ENCODE measurements at regions not wholly inside any gene's neighbourhood (a gene's known extent, or its start where the extent isn't known, plus 50 kb on each side); places are given as distances from the start of the nearest gene placed in this dataset.
"Not testable (repeated sequence)": the region's sequence is repeated elsewhere in the genome, so short reads cannot be mapped to it uniquely, and the experiment has no call there.

DNA sequence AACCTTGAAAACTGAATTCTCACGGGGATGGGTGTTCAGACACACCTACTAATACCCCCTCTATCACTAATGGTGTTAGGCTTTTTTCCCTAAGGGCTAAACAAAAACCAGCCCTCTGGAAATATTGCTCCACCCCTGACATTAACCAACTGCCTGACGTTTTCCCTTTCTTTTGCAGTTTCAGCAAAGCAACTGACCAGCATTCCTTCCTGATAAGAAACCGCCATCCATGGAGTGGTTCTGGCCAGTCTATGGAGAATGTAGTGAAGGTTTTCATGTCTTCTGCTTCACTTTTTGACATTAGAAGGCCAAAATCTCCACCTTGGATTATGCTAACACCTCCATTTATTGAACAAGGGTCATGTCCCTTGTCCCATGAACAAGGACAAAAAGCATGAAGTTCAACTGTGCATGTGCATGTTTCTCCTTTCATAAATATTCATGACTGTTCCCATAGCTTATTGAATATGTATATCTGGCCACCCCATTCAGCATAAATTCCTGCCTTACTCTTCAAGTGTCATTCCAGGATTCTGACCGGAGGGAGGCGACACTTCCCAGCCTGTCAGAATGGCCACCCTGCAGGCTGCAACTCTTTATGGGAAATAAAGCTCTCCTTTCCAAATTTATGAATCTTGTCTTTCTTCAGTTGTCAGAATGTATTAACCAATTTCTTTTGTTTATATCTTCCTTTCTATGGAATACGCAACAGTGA, 314.3 kb downstream of the HHIPL2 start:
- DNase-seq = no peak

GRCh38 chr1:222232842-222233241, 315.1 kb downstream of the HHIPL2 start:
- no peak for DNase-seq

DNA sequence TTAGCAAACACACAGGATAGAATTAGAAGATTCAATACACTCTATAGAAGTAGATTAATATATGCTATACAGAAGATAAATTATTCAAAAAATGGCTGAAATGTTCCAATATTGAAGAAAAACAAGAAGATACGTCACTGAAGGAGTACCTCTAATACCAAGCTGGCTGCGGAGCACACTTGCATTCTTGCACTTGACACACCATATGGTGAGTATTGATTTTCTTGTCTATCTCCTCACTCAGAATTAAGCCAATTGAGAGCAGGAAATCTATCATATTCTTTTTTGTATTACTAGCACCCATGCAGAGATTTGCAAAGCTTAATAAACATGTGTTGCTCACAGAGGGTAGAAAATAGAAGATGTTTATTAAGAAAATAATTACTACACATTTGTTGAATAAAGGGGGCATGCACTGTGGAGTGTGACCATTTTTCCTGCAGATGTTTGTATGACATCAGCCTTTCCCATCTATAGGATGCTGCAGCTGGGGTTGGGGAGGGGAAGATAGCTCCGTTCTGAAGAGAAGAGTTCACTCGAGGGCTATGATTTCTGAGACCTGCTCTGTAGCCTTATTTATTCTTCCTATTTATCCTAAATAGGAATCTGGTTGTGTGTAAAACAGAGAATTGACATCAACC, 318.1 kb downstream of the HHIPL2 start:
- no peak for DNase-seq

DNA sequence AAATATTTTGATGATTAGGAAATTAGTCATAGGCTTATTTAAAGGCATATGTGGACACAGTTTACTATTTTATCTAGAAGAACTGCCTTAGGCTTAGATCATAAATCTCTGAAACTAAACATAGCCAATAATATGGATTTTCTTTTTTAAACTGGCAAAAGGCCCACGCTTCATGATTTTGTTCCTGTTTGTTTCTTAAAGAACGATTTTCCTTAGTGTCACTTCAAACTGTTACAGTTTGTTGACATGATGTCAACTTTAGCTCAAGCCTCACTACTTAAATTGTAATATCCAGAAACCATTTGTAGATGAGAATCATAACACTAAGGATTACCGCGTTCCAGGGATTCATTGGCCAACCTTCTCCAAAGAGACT, 322.6 kb downstream of the HHIPL2 start:
- no peak for DNase-seq

DNA sequence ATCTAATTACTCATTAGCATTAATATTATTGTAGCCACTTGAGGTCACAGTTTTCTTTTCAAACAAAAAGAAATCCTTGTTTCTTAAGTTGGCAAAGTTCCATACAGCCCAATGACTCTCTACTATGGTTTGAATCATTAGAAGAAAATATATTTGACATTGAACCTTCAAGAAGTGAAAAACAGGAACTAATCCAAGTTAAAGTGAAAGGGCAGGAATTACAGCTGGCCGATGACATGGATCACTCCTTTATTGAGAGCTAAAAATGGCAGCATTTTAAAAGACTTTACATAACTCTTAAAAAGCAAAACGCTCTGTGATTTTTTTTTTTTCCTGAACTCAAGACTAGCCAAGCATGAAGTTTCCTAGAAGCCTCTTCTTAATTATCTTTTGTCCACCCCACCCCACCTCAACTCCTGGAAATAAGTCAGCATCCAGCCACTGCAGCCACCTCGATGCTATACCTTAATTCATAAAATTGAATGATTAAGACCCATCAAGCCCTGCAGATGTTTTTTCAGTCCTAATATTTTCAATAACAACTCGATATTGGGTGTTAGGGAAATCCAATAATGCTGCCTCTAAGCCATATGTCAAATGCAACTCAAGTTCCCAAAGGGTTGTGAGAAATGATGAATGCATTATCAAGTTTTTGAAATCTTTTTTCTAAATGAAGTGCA, 323.1 kb downstream of the HHIPL2 start:
- no peak for DNase-seq

- no peak for DNase-seq
Measured at GRCh38 chr1:222224156-222224555, 323.7 kb downstream of the HHIPL2 start.

DNA sequence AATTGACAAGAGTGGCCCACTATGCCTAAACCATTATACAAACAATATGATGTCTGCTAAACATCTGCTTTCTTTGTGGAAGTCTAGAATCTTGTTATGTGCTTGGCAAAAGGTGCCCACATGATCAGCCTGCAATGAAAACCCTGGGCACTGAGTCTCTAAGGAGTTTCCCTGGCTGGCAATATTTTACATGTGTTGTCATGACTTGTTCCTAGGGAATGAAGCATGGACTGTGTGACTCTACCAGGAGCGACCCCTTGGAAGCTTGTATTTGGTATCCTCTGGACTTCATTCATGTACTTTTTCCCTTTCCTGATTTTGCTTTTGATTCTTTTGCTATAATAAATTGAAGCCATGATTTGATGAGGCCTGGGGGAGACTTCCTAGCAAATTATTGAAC, 324.9 kb downstream of the HHIPL2 start:
- no peak for DNase-seq

DNA sequence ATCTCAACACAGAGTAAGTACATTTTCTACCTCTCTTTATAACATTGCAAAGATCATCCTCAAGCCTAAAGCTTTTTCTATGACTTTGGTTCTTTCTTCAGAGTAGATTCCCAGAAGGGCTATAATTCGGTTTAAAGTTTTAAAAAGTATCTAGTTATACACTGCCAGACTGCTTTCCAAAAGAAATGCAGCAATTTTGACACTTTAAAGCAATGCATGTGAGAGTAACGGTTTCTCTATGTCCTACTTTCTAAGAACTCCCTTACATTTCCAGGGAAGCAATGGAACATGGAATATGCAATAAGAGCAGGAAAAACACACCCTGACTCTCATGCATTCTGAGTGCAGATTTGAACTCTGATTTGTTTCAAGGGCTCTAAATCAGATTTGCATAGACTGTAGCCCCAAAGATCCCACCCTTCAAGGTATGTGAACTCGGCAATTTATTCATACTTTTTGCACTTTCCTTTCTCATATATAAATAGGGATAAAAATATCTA, 331.6 kb downstream of the HHIPL2 start:
- no peak for DNase-seq

DNA sequence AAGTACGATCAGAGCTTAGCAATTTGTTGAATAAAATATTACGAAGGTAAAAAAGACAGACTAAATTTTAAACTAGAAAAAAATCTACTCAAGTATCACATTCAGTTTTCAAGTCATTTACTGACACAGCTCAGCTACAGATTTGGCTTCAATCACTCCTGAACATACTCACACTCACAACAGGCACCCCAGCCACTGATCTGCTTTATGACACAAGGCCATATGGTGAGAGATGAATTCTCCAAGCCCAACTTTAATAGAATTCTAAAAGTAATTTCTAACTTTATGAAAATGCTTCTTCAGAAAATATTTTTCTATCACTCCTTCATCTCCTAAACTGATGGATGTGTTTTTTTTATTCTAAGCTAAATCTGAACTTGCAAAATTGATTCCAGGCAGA, 337.1 kb downstream of the HHIPL2 start:
- no peak for DNase-seq

DNA sequence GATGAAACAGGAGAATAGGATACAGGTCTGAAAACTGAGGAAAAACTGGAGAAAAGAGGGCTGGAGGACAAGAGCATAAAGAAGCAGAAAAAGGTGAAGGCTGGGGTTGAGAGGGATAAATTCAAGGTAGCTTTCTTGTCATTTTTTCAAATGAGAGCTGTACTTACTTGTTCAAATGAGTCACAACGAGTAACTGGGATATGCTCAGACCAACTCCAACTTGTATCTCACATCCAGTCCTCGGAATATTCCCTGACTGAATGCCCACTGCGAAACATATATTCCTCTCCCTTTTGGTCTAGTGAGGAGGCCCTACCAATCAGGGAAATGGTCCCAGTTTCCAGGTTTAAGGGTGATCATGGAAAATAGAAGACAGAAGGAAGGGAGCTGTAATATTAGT, 343.4 kb downstream of the HHIPL2 start:
- no peak for DNase-seq

GRCh38 chr1:222202831-222203230, 345.1 kb downstream of the HHIPL2 start:
- DNase-seq = no peak

DNA sequence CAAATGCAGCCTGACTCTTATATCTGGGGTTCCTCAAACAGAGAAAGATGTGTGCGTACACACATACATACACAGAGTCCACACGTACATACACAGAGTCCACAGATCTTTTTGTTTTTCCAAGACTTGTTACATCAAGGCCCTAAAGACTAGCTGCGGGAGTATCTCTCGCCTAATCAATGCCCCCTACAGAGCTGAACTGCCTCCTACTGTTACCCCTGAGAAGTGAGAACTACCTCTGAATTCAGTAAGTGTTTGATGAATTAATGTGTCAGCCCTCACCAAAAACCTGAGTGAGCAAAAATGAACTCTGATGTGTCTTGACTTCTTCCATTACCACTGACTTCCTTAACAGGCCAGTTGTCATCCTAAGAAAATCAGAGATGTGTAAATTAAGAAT, 351.2 kb downstream of the HHIPL2 start:
- no peak for DNase-seq

GRCh38 chr1:222196288-222196687, 351.6 kb downstream of the HHIPL2 start:
- DNase-seq = no peak

GRCh38 chr1:222195857-222196256, 352.0 kb downstream of the HHIPL2 start:
- DNase-seq = no peak

GRCh38 chr1:222189218-222189617, 358.7 kb downstream of the HHIPL2 start:
- no peak for DNase-seq

DNA sequence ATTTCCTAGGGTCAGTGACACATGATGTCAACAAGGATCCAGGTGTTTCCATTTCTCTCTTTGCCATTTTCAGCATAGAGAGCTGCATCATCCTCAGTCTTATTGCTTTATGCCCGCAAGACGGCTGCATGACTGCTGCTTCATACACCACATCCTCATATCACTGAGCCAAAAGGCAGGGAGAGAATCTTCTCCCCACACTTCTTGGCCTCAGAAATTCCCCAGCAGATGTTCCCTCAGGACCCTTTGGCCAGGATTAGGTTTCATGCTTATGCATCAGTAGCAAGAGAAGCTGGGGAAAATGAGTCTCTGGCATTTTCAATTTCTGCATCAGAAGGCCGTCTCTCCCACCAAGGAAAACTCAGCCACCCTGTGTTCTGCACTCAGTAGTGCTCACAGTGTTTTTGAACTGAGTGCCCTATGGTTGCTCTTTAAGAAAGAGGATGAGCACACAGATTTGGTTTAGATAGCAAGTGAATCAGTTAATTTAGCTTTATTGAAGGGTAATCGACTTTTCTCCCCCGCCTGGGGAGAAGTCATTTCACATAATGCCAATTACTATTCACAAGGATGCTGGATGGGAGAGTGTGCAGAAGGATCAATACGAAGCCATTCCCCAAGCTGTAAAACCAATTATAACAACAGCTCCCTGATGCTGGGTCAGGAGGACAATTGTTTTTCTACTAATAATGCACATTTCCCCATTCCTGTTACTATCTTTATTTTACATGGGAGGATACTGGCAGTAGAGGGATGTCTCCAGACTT, 360.2 kb downstream of the HHIPL2 start:
- no peak for DNase-seq

DNA sequence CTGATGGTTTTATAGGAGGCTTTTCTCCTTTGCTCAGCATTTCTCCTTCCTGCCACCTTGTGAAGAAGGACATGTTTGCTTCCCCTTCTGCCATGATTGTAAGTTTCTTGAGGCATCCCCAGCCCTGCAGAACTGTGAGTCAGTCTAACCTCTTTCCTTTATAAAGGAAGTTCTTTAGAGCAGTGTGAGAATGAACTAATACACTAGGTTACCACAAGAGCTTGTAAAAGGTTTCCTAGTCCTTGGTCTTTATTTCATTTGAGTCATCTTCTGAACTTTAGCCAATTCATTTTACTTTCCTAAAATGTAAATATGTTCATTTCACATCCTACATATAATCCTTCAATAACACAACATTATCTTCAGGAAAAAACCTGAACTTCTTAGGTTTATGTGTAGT, 365.3 kb downstream of the HHIPL2 start:
- DNase-seq = no peak

GRCh38 chr1:222181191-222181590, 366.7 kb downstream of the HHIPL2 start:
- DNase-seq = no peak

DNA sequence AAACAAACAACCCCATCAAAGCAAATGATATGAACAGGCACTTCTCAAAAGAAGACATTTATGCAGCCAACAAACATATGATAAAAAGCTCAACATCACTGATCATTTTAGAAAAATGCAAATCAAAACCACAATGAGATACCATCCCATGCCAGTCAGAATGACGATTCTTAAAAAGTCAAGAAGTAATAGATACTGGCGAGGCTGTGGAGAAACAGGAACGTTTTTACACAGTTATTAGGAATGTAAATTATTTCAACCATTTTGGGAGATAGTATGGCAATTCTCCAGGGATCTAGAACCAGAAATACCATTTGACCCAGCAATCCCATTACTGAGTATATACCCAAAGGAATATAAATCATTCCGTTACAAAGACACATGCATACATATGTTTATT, 370.4 kb downstream of the HHIPL2 start:
- not testable (repeated sequence) for DNase-seq

- DNase-seq = no peak
Measured at GRCh38 chr1:222171005-222171404, 376.9 kb downstream of the HHIPL2 start.

GRCh38 chr1:222168621-222169020, 379.3 kb downstream of the HHIPL2 start:
- no peak for DNase-seq

- DNase-seq = no peak
Measured at GRCh38 chr1:222167896-222168295, 380.0 kb downstream of the HHIPL2 start.

DNA sequence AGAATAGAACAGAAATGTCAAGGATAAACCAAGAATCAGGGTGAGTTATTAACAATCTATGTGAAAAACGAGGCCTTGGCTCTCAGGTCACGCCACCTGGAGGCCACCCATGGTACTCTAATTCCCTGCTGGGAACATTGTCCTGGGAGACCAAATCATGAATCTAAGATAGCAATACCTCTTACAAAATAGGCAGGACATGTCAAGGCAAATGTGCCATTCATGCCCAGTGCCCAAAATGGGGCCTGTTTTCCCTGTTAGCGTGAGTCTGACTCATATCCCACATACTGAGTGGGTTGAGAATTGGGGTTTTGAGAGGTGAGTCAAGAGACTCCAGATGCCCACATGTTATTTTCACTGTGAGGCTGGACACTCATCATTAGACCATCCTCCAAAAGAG, 380.8 kb downstream of the HHIPL2 start:
- DNase-seq = no peak

Data from effector CD8-positive, alpha-beta T cell (primary cell).